Activated naive CD4-positive, alpha-beta T cell (primary cell): ENCODE measurements at regions not wholly inside any gene's neighbourhood (a gene's known extent, or its start where the extent isn't known, plus 50 kb on each side); places are given as distances from the start of the nearest gene placed in this dataset.
"Not testable (repeated sequence)": the region's sequence is repeated elsewhere in the genome, so short reads cannot be mapped to it uniquely, and the experiment has no call there.

Experiments
- DNase-seq, 4 experiments: peaks; one replicate each; lab custom pipeline; 2025; lab: John Stamatoyannopoulos, UW

DNA sequence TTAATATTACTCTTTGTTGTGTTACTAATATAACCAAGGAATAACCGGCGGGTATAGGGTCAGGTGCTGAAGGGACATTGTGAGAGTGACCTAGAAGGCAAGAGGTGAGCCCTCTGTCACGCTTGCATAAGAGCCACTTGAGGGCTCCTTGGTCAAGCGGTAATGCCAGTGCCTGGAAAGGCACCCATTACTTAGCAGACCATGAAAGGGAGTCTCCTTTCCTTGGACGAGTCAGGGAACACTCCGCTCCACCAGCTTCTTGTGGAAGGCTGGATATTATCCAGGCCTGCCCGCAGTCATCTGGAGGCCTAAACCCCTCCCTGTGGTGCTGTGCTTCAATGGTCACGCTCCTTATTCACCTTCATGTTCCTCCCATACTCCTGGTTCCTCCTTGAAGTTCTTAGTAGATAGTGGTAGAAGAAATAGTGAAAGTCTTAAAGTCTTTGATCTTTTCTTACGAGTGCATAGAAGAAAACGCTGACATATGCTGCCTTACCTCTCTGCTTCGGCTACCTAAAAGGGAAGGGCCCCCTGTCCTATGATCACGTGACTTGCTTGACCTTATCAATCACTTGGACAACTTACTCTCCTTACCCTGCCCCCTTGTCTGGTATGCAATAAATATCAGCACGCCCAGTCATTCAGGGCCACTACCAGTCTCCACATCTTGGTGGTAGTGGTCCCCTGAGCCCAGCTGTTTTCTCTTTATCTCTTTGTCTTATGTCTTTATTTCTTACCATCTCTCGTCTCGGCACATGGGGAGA lies 59.6 kb upstream of the DMRTB1 start:
- DNase-seq = not testable (repeated sequence)

DNA sequence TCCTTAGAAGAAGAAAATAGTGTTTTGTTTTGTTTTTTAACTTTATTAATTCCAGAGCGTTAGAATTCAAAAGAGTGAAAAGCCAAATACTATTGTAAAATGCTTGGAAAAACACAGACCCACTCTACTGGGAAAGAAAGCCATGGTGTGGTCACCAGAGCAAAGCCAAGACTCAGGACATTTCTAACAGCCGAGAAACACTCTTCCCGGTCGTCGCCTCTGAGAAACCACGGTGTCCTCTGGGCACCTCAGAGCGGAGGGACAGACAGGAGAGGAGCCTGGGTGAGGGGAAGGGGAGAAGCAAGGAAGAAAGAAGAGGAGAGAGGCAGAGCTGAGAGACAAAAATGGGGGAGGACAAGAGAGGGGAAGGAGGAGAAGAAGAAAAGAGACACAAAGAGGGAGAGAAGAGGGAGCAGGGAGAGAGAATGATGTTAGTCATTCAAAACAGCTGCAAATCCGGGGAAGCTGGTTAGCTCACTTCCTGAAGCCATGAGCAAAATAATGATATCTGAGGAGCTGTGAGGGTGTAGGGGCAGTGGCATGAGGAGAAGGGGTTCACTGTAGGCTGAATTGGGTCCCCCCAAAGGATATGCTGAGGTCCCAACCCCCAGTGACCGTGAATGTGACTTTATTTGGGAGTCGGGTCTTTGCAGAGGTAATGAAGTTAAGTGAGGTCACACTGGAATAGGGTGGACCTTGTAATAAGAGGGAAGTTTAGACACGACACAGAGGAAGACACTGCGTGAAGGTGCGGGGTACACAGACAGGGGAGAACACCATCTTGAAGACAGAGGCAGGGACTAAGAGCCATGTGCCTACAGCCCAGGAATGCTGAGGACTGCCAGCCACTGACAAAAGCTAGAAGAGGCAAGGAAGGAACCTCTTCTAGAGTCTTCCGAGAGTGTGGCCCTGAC lies 58.2 kb upstream of the DMRTB1 start:
- no peak for DNase-seq

GRCh38 chr1:53401813-53402745 lies 57.1 kb upstream of the DMRTB1 start:
- DNase-seq = no peak

- DNase-seq = no peak
These were observed 56.1 kb upstream of the DMRTB1 start for GRCh38 chr1:53402891-53403655.

- DNase-seq = no peak
These were observed 53.5 kb upstream of the DMRTB1 start for GRCh38 chr1:53405737-53406136.

GRCh38 chr1:53406551-53407235 lies 52.5 kb upstream of the DMRTB1 start:
- no peak for DNase-seq

DNA sequence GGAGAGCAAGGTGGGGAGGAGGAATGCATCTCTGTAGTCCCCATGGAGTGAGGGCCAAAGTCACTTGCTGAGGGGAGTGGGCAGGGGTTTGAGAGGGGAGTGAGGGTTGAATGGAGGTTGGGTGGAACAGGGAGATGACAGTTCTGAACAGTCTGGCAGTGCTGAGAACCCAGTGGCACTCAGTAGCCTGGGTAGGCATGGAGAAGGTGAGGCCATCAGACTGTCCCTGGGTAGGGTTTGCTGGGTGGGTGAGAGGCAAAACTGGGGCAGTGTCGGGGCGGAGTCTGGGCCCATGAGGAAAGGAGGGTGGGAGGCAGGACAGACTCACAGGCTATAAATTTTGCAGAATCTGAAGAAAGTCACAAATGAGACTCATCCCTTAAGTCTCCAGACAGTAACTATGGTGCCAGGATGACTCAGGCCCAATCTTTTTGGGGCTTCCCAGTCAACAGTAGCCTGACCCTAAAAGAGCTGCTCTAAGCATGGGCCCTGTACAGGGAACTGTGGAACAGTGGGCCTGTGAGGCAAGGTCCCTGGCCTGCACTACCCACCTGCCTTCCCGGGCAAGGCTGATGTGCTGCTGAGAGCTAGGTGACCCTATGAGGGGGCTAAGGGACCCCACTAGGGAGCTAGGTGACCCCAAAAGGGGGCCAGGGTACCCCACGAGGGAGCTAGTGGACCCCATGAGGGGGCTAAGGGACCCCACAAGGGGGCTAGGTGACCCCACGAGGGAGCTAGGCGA lies 51.0 kb upstream of the DMRTB1 start:
- no peak for DNase-seq

GRCh38 chr1:53408755-53409129 lies 50.5 kb upstream of the DMRTB1 start:
- no peak for DNase-seq

DNA sequence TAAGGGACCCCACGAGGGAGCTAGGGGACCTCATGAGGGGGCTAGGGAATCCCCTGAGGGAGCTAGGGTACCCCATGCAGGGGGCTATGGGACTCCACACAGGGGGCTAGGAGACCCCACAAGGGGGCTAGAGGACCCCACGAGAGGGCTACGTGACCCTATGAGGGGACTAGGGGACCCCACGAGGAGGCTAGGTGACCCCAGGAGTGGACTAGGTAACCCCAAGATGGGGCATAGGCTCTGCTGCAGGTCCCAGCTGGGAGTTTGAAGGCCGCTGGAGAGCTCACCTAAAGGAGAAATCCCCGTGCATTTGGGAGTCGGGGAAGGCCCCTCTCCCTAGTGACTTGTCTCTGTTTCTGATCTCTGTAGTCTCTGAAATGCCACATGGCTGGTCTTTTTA lies 50.0 kb upstream of the DMRTB1 start:
- DNase-seq = no peak
